NCI-H187 (cell line): ENCODE measurements at regions not wholly inside any gene's neighbourhood (a gene's known extent, or its start where the extent isn't known, plus 50 kb on each side); places are given as distances from the start of the nearest gene placed in this dataset.
"Not testable (repeated sequence)": the region's sequence is repeated elsewhere in the genome, so short reads cannot be mapped to it uniquely, and the experiment has no call there.

Source experiments
- DNase-seq, 2 experiments: peaks; one replicate each; lab custom pipeline; 2025; lab: John Stamatoyannopoulos, UW

GRCh38 chr6:140041571-140042332, 667.3 kb upstream of the CITED2 start:
- DNase-seq = no peak

- no peak for DNase-seq
These were observed 666.6 kb upstream of the CITED2 start for GRCh38 chr6:140041056-140041455.

- no peak for DNase-seq
These were observed 665.9 kb upstream of the CITED2 start for GRCh38 chr6:140040396-140040795.

DNA sequence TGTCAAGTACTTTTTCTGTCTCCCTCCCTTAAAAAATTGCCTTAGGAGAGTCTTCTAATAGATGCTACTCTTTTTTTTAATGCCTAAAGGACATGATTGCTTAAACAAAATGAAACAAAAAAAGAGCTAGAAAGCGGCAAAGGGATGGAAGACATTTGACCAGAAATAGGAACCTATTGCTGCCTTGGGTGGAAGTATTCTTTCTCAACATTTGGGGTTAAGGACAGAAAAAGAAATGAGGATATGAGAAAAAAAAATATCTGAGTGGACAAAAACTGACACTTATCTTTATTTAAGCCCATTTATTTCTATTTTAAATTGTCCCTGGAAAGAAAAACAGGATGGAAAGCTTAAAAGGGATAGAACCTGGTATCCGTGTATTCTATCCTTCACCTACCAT, 664.9 kb upstream of the CITED2 start:
- DNase-seq = no peak

DNA sequence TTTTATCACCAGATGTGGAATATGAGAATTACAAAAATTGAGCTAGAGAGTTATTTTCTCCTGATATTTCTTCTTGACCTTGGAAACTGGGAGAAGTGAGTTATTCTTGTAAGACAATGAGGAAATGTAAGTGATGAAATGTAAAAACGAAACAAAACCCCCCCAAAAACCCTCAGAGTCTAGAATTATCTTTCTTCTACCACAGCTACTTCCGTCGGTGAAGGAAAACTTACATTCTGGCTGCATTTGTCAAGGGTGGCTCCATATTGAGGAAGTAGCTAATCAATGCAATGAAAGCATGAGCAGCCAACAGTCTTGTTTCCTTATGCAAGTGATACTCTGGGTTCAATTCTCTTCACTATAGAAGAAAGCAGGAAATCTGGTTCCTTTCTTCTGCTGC, 661.7 kb upstream of the CITED2 start:
- DNase-seq = no peak

- no peak for DNase-seq
These were observed 657.7 kb upstream of the CITED2 start for GRCh38 chr6:140032189-140032588.

DNA sequence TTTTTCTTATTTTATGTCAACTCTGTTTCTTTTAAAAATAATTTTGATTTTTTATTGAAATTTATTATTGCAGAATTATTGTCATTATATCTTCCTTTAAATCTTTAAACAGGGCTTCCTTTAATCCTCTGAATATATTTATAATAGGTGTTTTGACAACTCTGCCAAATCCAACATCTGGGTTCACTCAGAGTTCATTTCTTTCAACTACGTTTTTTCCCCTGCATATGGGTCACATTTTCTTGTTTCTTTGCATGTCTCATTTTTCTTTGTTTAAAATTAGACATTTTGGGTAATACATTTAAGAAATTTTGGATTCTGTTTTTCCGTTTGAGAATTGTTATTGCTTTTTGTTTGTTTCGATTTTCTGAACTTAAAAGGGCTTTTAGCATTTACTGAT, 655.1 kb upstream of the CITED2 start:
- no peak for DNase-seq

- DNase-seq = no peak
These were observed 652.8 kb upstream of the CITED2 start for GRCh38 chr6:140027219-140027618.

DNA sequence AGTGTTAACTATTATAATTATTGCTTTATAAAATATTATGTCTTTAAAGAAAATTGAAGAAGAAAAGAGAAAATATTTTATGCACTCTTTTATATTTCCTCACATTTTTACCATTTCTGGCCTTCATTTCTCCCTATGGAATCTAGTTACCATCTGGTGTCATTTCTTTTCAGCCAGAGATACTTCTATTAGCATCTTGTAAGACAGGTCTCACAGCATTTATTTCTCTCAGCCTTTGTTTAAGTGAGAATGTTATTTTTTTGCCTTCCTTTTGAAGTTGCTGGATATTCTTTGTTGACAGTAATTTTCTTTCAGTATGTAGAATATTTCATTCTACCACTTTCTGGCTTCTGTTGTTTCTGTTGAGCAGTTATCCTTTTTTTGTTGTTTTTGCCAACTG, 652.1 kb upstream of the CITED2 start:
- no peak for DNase-seq

- no peak for DNase-seq
These were observed 650.7 kb upstream of the CITED2 start for GRCh38 chr6:140025171-140025570.

DNA sequence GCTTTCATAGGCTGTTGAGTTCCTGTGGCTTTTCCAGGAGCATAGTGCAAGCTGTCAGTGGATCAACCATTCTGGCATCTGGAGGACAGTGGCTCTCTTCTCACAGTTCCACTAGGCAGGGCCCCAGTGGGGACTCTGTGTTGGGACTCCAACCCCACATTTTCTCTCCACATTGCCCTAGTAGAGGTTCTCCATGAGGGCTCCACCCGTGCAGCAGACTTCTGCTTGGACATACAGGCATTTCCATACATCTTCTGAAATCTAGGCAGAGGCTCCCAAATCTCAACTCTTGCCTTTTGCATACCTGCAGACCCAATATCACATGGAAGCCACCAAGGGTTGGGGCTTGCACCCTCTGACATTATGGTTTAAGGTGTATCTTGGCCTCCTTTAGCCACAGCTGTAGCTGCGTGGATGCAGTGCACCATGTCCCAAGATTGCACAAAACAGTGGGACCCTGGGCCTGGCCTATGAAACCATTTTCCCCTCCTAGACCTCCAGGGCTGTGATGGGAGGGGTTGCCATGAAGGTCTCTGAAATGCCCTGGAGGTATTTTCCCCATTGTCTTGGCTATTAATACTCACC, 645.9 kb upstream of the CITED2 start:
- no peak for DNase-seq

DNA sequence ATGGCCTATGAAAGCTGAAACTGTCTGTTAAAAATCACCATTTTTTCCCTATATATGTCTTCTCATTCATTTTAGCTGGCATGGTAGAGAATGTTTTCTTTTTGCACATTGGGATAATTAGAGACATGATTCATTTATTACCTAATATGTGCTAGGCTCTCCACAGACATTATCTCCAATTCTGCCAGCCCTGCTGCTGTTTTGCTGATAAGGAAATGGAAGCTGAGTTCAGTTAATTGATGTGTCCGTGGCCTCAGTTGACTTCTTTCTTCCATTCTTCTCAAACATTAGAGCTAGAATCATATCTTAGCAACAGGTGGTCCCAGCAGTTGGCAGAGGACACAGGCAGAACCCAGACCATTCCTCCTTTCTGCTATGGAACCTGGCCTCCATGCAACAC, 644.1 kb upstream of the CITED2 start:
- DNase-seq = no peak

DNA sequence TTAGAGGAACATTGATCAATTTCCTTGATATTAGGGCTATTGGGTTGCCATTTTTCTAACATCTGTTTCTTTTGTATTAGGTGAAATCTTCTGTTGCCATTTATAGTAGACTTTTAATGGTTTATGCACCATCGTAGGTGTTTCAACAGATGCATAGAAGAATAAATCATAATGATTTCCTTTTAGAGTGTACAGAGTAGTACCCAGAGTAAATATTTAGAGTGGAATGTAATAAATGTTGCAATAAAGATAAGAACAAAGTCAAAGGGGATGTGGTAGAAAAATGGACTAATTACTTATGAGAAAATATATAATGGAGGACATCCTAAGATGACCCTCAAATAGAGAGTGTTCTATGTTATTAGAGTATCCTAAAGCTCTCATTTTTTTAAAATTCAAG, 643.0 kb upstream of the CITED2 start:
- DNase-seq = no peak

DNA sequence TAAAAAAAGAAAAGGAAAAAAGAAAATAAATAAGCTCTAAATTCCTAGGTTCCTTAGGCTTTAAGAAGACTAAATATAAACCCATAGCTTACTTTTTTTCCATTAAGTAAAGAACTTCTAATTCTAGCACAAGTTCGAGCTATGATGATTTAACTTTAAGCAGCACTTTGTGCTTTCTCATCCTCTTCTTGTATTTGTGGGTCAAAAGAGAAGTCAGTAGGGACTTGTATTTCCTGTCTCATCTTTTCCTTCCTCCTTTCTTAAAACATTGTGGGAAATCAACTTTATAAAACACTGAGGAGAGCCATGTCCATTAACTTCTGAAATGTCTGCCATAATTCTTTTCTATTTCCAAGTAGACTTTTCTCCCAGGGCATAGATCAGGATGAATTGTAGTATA, 637.7 kb upstream of the CITED2 start:
- no peak for DNase-seq

GRCh38 chr6:140011537-140011936, 637.1 kb upstream of the CITED2 start:
- no peak for DNase-seq

DNA sequence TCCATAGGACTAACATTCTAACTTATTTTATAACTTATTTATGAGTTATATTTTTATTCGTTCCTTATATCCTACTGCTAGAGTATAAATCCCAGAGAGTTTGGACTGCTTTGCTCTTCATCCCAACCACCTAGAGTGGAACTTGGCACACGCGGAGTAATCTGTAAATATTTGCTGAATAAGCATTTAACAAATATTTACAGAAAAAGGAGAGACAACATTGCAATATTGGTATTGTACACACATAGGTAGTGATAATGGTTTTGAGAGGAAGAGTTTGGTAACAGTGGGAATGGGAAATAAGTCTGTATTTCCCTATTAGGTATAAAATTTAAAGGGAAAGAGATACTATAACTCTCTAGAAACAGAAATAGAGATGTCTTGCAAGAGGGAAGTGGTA, 634.8 kb upstream of the CITED2 start:
- no peak for DNase-seq

- no peak for DNase-seq
These were observed 633.1 kb upstream of the CITED2 start for GRCh38 chr6:140007525-140007924.

DNA sequence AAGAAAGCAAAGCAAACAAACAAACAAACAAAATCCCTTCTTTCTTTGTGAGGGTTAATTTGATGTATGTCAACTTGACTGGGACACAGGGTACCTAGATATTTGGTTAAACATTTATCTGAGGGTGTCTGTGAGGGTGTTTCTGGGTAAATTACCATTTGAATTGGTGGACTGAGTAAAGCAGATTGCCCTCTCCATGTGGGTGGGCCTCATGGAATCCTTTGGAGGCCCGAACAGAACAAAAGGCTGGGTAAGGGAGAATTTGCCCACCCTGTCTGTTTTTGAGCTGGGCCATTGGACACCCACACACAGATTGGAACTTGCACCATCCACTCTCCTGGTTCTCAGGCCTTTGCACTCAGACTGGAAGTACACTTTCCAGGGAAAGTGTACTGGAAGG, 628.8 kb upstream of the CITED2 start:
- DNase-seq = no peak

GRCh38 chr6:140002396-140003022, 628.1 kb upstream of the CITED2 start:
- DNase-seq = no peak

- DNase-seq = no peak
These were observed 627.4 kb upstream of the CITED2 start for GRCh38 chr6:140001821-140002341.

GRCh38 chr6:140001005-140001404, 626.6 kb upstream of the CITED2 start:
- no peak for DNase-seq

DNA sequence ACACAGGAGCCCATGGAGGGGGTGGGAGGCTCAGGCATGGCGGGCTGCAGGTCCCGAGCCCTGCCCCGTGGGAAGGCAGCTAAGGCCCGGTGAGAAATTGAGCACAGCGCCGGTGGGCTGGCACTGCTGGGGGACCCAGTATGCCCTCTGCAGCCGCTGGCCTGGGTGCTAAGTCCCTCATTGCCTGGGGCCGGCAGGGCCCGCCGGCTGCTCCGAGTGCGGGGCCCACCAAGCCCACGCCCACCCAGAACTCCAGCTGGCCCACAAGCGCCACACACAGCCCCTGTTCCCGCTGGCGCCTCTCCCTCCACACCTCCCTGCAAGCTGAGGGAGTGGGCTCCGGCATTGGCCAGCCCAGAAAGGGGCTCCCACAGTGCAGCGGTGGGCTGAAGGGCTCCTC, 625.2 kb upstream of the CITED2 start:
- DNase-seq = not testable (repeated sequence)

DNA sequence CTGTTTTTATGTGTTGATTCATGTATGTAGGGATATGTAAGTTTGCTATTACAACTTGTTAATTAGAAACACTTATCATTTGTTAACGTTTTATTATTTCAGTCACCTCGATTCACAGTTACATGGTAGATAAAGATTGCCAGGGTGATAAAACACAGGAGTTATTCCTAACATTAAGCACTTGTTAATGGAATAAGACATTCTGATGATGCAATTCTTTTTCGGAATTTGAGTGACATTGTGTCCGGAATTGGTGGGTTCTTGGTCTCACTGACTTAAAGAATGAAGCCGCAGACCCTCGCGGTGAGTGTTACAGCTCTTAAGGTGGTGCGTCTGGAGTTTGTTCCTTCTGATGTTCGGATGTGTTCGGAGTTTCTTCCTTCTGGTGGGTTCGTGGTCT, 624.0 kb upstream of the CITED2 start:
- DNase-seq = not testable (repeated sequence)
